NOMO-1 (cell line): ENCODE measurements at regions not wholly inside any gene's neighbourhood (a gene's known extent, or its start where the extent isn't known, plus 50 kb on each side); places are given as distances from the start of the nearest gene placed in this dataset.

ENCODE experiments used
- DNase-seq, 2 experiments: peaks; one replicate each; lab custom pipeline; 2025; ENCODE audit not compliant: unreplicated experiment in 2 of 2; lab: John Stamatoyannopoulos, UW

GRCh38 chr11:109247071-109247470 lies 174.9 kb upstream of the C11orf87 start:
- no peak for DNase-seq

GRCh38 chr11:109249597-109249996 lies 172.4 kb upstream of the C11orf87 start:
- DNase-seq: no peak

- DNase-seq: no peak
These were observed 170.8 kb upstream of the C11orf87 start for GRCh38 chr11:109251230-109251629.

GRCh38 chr11:109264128-109264527 lies 157.9 kb upstream of the C11orf87 start:
- DNase-seq: no peak

GRCh38 chr11:109267293-109268095 lies 154.5 kb upstream of the C11orf87 start:
- peak; percentile 11 to 30 for DNase-seq

- no peak for DNase-seq
These were observed 146.1 kb upstream of the C11orf87 start for GRCh38 chr11:109275931-109276330.

- DNase-seq: no peak
These were observed 136.5 kb upstream of the C11orf87 start for GRCh38 chr11:109285465-109285864.

- no peak for DNase-seq
These were observed 130.4 kb upstream of the C11orf87 start for GRCh38 chr11:109291553-109291952.

- DNase-seq: no peak
These were observed 123.1 kb upstream of the C11orf87 start for GRCh38 chr11:109298865-109299264.

- no peak for DNase-seq
These were observed 121.8 kb upstream of the C11orf87 start for GRCh38 chr11:109300211-109300610.

- DNase-seq: no peak
These were observed 119.2 kb upstream of the C11orf87 start for GRCh38 chr11:109302591-109303334.

GRCh38 chr11:109303342-109303741 lies 118.6 kb upstream of the C11orf87 start:
- DNase-seq: no peak

- DNase-seq: no peak
These were observed 117.8 kb upstream of the C11orf87 start for GRCh38 chr11:109304159-109304558.

- no peak for DNase-seq
These were observed 117.0 kb upstream of the C11orf87 start for GRCh38 chr11:109305009-109305408.

- DNase-seq: no peak
These were observed 115.7 kb upstream of the C11orf87 start for GRCh38 chr11:109306322-109306721.

GRCh38 chr11:109307366-109307765 lies 114.6 kb upstream of the C11orf87 start:
- no peak for DNase-seq

GRCh38 chr11:109308551-109308950 lies 113.4 kb upstream of the C11orf87 start:
- no peak for DNase-seq

GRCh38 chr11:109309153-109309552 lies 112.8 kb upstream of the C11orf87 start:
- peak in 1 of 2 experiments; percentile 10 for DNase-seq

GRCh38 chr11:109317726-109318125 lies 104.3 kb upstream of the C11orf87 start:
- no peak for DNase-seq

GRCh38 chr11:109320595-109320994 lies 101.4 kb upstream of the C11orf87 start:
- no peak for DNase-seq

GRCh38 chr11:109326781-109327180 lies 95.2 kb upstream of the C11orf87 start:
- no peak for DNase-seq

- no peak for DNase-seq
These were observed 92.3 kb upstream of the C11orf87 start for GRCh38 chr11:109329716-109330115.
